Heart left ventricle (tissue), 16 donors: ENCODE measurements at regions not wholly inside any gene's neighbourhood (a gene's known extent, or its start where the extent isn't known, plus 50 kb on each side); places are given as distances from the start of the nearest gene placed in this dataset.

Experiments
- ATAC-seq, 4 donors: fragments of 200-7000 bp; cut with Tn5 transposase; one replicate each; pipeline ENCODE4 v1.9.1; 2020 to 2022; ENCODE audit warnings: moderate library complexity in 4 of 4, mild to moderate bottlenecking in 3 of 4, moderate number of reproducible peaks in 1 of 4
- DNase-seq, 5 donors: peaks; one replicate each; pipeline ENCODE4 v3.0.0-alpha.2; 2020
- H3K27ac ChIP-seq, 12 donors: fragments of 200-600 bp; sonication (generic) in 4 of 12; one replicate each; pipeline versions ENCODE4 v1.5.0 to v1.8.0; 2016 to 2022; ENCODE audit warnings: mild to moderate bottlenecking in 2 of 12
- H3K27me3 ChIP-seq, 9 donors: fragments of 200-600 bp; sonication (generic) in 2 of 9; one replicate each; pipeline versions ENCODE4 v1.5.1 to v1.8.0; 2016 to 2022; ENCODE audit warnings: mild to moderate bottlenecking in 3 of 9
- H3K36me3 ChIP-seq, 9 donors: fragments of 200-600 bp; sonication (generic) in 2 of 9; one replicate each; pipeline versions ENCODE4 v1.5.0 to v1.8.0; 2018 to 2022; ENCODE audit warnings: mild to moderate bottlenecking in 2 of 9
- H3K4me1 ChIP-seq, 12 donors: fragments of 200-600 bp; sonication (generic) in 4 of 12; one replicate each; pipeline versions ENCODE4 v1.5.0 to v1.8.0; 2016 to 2022; ENCODE audit warnings: mild to moderate bottlenecking in 3 of 12
- H3K4me3 ChIP-seq, 12 donors: fragments of 200-600 bp; sonication (generic) in 4 of 12; one replicate each; pipeline versions ENCODE4 v1.5.0 to v1.8.0; 2017 to 2022; ENCODE audit warnings: mild to moderate bottlenecking in 9 of 12, moderate library complexity in 4 of 12
- H3K9me3 ChIP-seq, 12 donors: fragments of 200-600 bp; sonication (generic) in 4 of 12; one replicate each; pipeline versions ENCODE4 v1.5.0 to v1.8.0; 2016 to 2022; ENCODE audit warnings: mild to moderate bottlenecking in 1 of 12
- POLR2A ChIP-seq, 2 donors: fragments of 450-650 bp; IDR thresholded peaks; one replicate each; pipeline ENCODE4 v1.6.1; 2017; ENCODE audit warnings: antibody characterized with exemption in 2 of 2, mild to moderate bottlenecking in 2 of 2, moderate library complexity in 2 of 2
- WGBS, 4 donors: extraction: QIAGEN DNeasy Blood & Tissue Kit in 2 of 4; methylation state at CpG; one replicate each; pipeline versions ENCODE4 v1.1.5 to v1.1.7; 2013 to 2018; 5-methylcytosine and 5-hydroxymethylcytosine counted together
- intact Hi-C, 10 donors: fragments of 100-400 bp; cut with DNase I; formaldehyde crosslinking; loops; one replicate each; pipeline versions ENCODE4 v1.11.1 to v1.14.2; 2022
- TF ChIP-seq, protein P1 (sequence below), 12 donors: fragments of 200-600 bp; sonication (generic) in 4 of 12; IDR thresholded peaks; one replicate each; pipeline versions ENCODE4 v1.5.0 to v1.8.0; 2018 to 2022; ENCODE audit warnings: antibody characterized with exemption in 12 of 12, mild to moderate bottlenecking in 5 of 12
- donor health status: ischemic (EF 13 %, LVEDD 7.1; RV severe dilation, severe dysfunction).
- donor health status: healthy with polysubstance abuse.
- donor health status: DM: no; HTN: yes; CAD: no.
- donor health status: DM: no; HTN: no; CAD: no.
- donor health status: ischemic (EF 25% LVEDD 6.9; RV normal size, moderate dysfunction).
- donor health status: ischemic (EF 25% LVEDD 5.7; RV mildly dilated, moderate dysfunction).
- donor health status: healthy.
- donor health status: DM: yes; HTN: yes; CAD: no.
- donor health status: ischemic (EF 35%, LVEDD 5.7; RV mildly dilated, moderate dysfunction).
- donor health status: nonischemic (EF 11% LVEDD 7.7; RV severe dilation, severe dysfunction).
- donor health status: DM: yes; HTN: yes; CAD: no.
- donor health status: PGD.
- donor health status: ischemic (EF 29% LVEDD 5.4; RV normal size, mild dysfunction).
- donor health status: nonischemic (EF 23%, LVEDD 6.1; RV moderate dilation, normal function).

DNA sequence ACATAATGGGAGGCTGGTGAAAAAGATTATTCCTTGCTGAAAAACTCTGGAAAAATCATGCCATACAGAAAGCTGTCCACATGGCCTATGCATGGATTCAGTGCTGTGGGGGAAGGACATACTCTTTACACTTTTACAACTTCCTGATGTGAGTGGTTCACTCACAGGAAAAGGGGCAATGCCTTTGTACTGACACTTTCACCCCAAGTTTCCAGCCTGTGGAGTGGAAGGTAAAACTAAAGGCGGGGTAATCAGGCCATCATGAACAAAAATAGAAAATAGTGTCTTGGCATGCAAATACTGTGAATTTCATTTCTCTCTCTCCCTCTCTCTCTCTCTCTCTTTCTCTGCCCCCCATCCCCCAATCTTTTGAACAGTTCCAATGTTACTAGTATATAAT, 281.8 kb downstream of the ETS1 start:
- Histone ChIP-seq H3K4me3 (no peak overlapping the region), H3K9me3 (no peaks in the 10 kb centered on the region), H3K27ac (peak overlapping the region in 1 of 12 donors; percentile 82), H3K36me3 (no peaks in the 10 kb centered on the region), H3K4me1 (peaks cover 0 to 12% (median 0%) of the 10 kb centered on the region in 12 donors), H3K27me3 (no peaks in the 10 kb centered on the region)
- intact Hi-C loops = no loop called here
- ATAC-seq (no peak), DNase-seq (no peak)
- 94 to 96% (median 95%) methylated on average over 1 of the region's 1 CpG for WGBS, 4 donors
- TF ChIP-seq POLR2A (IDR thresholded peaks at IDR 0.05) = no peak
- TF ChIP-seq, protein P1, sequence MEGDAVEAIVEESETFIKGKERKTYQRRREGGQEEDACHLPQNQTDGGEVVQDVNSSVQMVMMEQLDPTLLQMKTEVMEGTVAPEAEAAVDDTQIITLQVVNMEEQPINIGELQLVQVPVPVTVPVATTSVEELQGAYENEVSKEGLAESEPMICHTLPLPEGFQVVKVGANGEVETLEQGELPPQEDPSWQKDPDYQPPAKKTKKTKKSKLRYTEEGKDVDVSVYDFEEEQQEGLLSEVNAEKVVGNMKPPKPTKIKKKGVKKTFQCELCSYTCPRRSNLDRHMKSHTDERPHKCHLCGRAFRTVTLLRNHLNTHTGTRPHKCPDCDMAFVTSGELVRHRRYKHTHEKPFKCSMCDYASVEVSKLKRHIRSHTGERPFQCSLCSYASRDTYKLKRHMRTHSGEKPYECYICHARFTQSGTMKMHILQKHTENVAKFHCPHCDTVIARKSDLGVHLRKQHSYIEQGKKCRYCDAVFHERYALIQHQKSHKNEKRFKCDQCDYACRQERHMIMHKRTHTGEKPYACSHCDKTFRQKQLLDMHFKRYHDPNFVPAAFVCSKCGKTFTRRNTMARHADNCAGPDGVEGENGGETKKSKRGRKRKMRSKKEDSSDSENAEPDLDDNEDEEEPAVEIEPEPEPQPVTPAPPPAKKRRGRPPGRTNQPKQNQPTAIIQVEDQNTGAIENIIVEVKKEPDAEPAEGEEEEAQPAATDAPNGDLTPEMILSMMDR (IDR thresholded peaks at IDR 0.05) = no peak

DNA sequence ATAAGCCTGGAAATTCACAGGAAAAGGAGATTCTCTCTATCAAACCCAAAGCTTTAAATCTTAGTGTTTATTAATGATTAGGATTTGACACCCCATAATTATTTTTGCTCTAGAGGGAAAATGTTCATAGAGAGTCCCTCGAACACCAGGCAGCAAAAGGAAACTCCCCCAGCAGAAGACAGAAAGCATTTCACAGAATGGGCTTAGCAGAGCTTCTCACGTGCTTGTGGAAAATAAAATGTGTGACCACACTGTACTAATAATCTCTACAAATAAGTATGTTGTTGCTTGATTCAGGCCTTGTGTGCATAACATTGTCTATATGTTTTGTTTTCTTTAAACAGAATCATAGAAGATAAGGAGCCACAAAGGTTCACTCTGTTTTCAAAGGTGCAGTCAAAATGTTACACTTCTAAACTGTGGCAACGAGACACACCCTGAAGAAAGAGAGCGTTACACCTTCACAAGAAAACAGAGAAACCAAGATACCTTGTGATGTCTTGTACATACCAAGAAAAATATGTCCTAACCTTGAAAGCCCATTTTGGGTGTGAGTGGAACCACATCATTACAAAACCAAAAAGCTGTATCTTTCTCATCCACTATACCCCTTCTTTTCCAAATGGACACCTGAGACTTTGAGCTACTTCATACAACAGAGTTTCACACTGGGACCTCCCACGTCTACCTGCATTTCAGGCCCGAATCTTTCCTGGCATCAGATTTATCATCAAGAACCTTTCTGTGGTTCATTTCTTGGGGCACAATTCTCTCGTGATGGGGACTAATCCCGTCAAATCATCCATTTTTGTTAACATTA, 282.5 kb downstream of the ETS1 start:
- no peak for DNase-seq
- 84 to 95% (median 91%) methylated on average over 8 of the region's 8 CpGs for WGBS, 4 donors
- H3K4me3 ChIP-seq = no peak overlapping the region
- no peaks in the 10 kb centered on the region for H3K27me3 ChIP-seq
- H3K4me1 ChIP-seq = peaks cover 0 to 18% (median 0%) of the 10 kb centered on the region in 12 donors
- intact Hi-C loops = no loop called here
- H3K9me3 ChIP-seq = no peaks in the 10 kb centered on the region
- H3K36me3 ChIP-seq = no peaks in the 10 kb centered on the region
- peak overlapping the region in 1 of 12 donors; percentile 82 for H3K27ac ChIP-seq
- TF ChIP-seq, protein P1 (IDR thresholded peaks at IDR 0.05) = no peak
- no peak for TF ChIP-seq POLR2A (IDR thresholded peaks at IDR 0.05)
- ATAC-seq = no peak

DNA sequence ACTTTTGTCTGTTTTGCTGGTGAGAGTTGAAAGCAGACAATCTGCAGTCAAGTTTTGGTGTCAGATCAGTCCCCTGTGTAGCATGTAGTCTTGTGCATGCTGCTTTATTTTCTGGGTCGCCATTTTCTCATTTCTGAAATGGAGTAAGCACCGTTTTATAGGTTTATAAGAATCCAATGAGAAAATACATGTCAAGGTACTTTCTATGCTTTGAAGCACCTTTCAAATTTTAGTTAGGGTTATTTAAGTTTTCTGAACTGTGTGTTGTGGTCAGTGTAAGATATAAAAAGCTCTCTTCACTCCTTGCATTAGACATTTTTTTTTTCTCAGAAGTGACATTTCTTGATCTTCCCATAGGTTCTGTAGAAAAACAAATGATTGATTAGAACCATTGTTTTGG, 283.2 kb downstream of the ETS1 start:
- intact Hi-C loops = no loop called here

DNA sequence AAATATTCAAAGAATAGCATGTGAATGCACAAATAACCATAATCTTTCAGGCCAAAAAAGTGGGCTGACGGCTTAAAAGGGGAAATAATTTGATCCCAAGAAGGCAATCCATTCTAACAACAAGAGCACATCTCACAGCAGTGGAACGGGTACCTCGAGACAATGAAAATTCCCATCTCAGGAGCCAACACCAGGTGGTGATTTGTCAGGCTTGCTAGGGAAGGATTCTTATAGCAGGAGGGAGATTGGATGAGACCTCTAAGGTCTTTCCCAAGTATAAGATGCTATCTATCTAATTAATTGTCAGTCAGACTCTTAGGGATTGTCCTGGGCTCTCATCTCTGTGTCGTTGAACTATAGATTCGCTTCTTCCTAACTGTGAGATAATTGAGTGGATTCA, 284.0 kb downstream of the ETS1 start:
- Histone ChIP-seq H3K9me3 (no peaks in the 10 kb centered on the region), H3K27ac (peak overlapping the region in 2 of 12 donors; percentile 28 to 82), H3K36me3 (no peaks in the 10 kb centered on the region), H3K4me3 (no peak overlapping the region), H3K27me3 (no peaks in the 10 kb centered on the region), H3K4me1 (peaks cover 0 to 33% (median 14%) of the 10 kb centered on the region in 12 donors)
- no peak for ATAC-seq
- intact Hi-C loops = no loop called here
- 93 to 96% (median 94%) methylated on average over 5 of the region's 5 CpGs for WGBS, 4 donors
- DNase-seq = no peak
- TF ChIP-seq, protein P1 (IDR thresholded peaks at IDR 0.05) = no peak
- no peak for TF ChIP-seq POLR2A (IDR thresholded peaks at IDR 0.05)

More for the DNA sequence above, 283.2 kb downstream of the ETS1 start:
- ATAC-seq (no peak), DNase-seq (no peak)
- Histone ChIP-seq H3K4me3 (no peak overlapping the region), H3K27me3 (no peaks in the 10 kb centered on the region), H3K4me1 (peaks cover 0 to 25% (median 7%) of the 10 kb centered on the region in 12 donors), H3K27ac (peak overlapping the region in 1 of 12 donors; percentile 82), H3K9me3 (no peaks in the 10 kb centered on the region), H3K36me3 (no peaks in the 10 kb centered on the region)
- TF ChIP-seq, protein P1 (IDR thresholded peaks at IDR 0.05) = no peak
- WGBS, 4 donors = 92 to 98% (median 94%) methylated on average over 2 of the region's 2 CpGs
